HG02884 (cell line): ENCODE measurements at regions not wholly inside any gene's neighbourhood (a gene's known extent, or its start where the extent isn't known, plus 50 kb on each side); places are given as distances from the start of the nearest gene placed in this dataset.

Source experiments
- ATAC-seq: cut with Tn5 transposase; IDR thresholded peaks from one replicate; pipeline ENCODE4 v1.9.1; 2021; ENCODE audit warnings: mild to moderate bottlenecking, moderate library complexity; ENCODE audit not compliant: unreplicated experiment

DNA sequence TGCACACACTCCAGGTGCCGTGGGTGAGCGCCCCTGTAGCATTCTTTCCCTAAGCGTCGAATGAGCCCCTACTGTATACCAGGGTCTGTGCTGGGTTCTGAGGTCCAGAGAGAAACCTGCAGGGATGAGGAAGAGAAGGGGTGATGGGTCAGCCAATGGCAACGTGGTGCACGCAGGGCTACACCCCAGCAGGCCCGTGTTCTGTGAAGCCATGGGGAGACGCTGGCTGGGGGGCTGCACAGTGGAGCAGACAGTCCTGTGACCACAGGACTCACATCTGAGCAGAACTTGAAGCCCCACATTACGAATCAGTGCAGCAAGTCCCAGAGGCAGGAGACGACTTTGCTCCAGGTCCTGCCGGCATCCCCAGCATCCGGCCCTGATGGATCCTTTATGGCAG lies 1481.4 kb downstream of the BRD1 start:
- ATAC-seq = no peak

DNA sequence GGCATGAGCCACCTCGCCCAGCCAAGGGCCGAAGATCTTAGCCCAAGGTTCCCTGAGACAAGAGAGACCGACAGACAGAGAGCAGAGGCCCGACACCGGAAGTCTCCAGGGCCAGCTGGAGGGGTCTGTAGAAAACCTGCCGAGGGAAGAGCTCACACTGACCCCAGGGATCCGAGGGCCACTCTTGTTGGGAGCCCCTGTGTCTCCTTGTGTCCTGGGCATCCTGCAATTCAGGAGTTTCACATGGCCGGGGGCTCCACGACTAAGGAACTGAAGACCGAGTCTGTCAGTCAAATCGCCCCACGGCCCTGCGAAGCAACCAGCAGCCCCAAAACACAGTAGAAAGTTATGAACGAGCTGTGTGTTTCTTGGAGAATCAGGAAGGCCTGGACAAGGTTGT lies 1482.0 kb downstream of the BRD1 start:
- no peak for ATAC-seq

DNA sequence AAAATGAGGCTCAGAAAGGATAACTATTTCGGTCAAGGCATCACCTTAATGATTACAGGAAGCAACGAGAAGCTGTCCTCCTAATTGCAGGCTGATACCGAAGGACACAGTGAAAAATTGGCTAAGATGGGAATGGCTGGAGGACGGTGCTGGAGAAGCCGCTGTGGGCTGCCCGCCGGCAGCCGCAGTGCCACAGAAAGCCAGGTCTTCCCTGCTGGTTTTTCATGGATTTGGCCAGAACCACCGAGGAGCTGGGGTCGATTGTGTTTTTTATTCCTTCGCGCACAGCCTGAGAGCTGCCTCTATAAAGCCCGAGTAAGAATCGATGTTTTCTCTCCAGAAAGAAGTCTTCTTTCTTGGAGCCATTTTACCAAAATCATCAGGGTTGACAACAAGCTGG lies 1484.2 kb downstream of the BRD1 start:
- ATAC-seq = no peak

DNA sequence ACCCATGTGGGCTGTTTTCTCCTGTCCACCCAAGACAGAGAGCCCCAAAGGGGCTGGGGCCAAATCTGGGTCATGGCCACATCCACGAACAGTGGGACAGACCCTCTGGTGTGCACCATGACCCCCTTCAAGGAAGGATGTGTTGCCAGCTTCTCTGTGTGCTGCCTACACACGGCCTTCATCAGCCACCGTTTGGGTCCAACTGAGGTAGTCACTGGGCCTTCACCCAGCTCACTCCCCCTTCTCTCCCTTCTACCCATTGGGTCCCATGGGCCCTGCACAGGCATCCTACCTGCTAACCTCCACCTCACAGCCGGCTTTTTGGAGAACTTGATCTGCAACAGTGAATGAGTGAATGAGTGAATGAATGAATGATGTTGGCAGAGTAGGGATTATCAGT lies 1484.9 kb downstream of the BRD1 start:
- ATAC-seq = no peak

DNA sequence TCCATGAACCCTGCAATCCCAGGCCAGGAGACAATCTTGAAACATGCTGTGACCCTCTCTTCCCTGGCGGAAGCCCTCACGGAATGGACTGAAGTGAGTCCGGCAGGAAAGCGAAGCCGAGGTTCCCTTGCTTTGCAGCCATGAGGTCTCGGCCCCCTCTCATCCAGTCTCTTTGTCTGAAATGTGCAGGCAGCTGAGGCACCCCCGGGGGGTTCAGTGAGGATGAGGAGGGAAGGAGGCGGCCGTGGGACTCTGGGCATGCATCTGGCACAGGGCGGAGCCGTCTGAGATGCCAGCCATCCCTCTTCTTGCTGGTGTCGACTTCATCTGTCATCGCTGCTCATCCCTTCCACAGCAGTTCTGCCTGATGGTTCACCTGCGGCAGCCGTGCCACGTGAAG lies 1485.7 kb downstream of the BRD1 start:
- ATAC-seq = no peak

DNA sequence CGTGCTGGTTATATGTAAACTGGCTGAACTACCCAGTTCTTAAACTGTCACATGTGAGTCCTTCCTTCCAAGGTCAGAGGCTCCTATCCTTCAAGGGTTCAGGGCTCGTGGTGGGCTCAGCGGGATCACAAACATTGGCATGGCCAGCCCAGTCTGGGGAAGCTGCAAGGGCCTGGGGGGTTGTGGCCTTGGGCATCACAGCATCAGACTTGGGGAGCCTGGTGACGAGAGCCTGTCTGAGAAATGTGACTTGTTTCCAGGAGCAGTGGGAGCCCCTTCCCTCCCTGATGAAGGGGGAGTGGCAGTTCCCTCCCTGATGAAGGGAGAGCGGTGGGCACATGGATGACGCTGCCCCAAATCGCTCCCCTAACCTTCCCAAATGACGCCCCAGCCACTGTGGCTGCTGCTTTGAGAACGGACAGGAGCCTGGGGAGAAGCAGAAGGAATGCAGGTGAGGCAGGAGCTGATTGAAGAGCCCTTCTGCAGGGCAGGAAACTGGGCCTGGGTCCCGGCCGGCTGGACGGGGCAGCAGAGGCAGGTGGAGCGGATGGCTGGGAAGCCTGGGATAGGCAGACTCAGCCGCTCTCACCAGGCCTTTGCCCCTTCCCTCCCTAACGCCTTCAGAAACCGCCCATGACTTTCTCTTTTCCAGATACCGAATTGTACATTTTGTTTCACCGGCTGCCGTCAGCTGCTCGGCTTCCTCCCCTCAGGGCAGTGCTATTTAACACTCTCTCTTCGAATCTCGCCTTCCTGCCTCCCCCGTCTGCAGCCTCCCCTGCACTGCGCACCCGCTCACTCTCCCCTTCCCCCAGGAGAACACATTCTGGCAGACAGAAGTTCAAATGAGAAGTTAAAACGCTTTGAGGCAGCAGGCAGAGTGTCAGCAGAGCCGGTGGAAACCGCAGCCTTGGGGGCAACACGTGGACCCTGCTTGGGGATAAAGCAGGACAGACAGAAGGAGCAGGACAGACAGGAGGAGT lies 1486.7 kb downstream of the BRD1 start:
- no peak for ATAC-seq

DNA sequence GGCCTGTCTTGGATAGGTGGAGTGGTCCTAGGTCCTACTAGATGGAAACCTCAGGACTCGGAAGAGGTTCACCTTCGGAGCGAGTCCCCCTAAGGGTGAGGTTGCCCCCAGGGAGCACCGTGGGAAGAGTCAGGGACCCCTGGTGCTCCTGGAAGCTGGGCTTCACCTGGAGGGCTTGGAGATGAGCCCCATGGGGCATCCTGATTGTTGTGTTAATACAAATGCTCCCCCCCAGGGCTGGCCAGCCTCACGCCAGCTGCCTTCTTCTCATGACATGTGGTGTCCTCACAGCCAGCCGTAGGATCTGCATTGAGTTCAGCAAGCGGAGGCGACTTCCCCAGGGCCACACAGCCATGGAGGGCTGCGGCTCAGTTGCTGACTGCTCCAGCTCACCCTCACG lies 1487.5 kb downstream of the BRD1 start:
- ATAC-seq = no peak

DNA sequence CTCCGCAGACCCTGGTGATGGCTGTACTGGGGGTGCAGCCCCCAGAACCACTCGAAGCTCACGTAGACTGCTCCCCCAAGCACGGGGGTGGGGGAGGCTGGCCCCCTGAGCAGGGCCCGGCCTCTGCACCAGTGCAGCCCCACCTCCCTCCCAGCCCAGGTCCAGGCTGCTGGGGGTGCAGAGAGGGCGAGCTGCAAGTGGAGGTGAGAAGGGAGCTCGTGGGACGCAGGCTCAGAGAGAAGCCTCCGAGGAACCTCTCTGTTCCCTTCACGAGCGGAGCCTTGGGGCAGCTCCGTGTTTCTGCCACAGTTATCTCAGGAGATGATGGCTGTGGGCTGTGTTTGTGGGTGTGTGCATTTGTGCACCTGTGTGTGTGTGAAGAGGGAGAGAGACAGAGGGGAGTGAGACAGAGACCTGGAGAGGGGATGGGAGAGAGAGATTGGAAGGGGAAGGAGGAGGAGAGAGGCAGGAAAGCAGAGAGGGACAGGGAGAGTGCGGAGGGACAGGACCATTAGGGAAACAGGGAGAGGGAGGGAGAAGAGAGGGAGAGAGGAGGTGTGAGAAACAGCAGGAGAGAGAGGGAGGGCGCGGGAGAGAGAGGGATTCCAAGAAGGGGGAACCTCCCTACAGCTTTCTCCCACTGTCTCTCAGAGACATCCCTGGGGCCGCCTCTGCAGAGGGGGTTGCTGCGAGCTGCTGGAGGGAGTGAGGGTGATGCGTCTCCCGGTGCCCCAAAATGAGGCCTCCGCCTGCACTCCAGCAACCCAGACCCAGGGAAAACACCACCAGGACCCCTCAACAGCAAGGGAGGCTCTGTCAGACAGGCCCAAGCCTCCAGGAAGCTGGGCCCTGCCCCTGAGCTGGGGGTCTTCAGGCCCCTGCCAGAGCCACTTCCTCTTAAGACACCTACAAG lies 1488.6 kb downstream of the BRD1 start:
- no peak for ATAC-seq

DNA sequence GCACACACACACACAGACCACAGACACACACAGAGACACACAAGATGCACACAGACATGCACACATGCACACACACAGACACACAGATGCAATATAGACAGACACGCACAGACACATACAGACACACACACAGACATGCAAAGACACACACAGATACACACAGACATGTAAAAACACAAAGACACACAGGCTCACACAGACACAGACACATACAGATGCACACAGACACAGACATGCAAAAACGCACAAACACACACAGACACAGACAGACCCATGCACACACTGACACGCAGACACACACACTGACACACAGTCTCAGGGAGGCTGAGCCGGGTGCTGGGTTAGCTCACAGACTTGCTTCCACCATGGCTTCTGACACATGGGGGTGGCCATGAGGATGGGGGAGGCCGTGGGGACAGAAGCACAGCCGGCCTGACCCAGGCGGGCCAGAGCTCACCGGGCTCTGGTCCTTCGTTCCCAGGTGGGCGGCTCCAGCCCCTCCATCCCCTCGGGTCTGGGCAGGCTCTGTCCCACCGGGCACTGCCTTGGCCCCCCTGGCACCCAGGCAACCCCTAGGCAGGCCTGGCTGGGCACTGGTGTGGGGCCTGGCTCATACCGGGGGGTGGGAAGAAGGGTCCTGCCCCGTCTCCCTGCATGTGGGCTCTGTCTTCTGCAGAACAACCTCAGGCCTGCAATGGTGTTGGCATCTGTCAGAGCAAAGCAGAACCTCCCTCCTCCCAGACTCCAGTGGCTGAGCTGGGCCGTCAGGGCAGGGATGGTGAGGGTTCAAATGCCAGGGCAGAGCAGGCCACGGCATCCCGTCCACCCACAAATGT lies 1489.5 kb downstream of the BRD1 start:
- ATAC-seq = no peak

DNA sequence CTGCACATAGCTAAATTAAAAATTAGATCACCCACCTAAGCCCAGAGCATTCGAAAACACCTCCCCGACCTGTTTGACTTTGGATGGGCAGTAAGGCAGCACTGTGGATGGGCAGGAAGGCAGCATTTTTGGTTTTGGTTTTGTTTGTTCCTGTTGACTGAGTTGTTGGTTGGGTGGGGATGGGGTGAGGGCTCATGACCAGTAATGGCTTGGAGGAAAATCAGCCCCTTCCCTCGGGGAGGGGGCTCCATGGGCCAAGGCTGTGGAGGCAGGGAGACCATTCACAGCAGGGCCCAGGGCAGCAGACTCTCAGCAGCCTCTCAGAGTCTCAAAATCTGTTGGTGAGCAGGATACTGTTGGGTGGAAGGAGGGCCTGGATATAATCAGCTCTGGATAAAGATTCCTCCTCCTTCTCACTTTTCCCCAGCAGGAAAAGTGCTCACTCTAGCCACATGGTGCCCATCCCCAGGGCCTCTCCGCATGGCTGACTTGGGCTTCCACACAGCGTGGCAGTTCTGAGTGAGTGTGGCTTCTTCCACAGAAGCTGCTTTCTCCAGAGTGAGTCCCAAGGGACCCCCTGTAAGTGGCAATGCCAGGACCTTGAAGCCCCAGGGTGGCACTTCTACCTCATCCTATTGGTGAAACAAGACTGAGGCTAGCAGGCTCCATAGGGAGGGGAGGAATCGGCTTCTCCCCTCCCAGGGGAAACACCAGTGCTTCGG lies 1491.2 kb downstream of the BRD1 start:
- ATAC-seq = no peak

DNA sequence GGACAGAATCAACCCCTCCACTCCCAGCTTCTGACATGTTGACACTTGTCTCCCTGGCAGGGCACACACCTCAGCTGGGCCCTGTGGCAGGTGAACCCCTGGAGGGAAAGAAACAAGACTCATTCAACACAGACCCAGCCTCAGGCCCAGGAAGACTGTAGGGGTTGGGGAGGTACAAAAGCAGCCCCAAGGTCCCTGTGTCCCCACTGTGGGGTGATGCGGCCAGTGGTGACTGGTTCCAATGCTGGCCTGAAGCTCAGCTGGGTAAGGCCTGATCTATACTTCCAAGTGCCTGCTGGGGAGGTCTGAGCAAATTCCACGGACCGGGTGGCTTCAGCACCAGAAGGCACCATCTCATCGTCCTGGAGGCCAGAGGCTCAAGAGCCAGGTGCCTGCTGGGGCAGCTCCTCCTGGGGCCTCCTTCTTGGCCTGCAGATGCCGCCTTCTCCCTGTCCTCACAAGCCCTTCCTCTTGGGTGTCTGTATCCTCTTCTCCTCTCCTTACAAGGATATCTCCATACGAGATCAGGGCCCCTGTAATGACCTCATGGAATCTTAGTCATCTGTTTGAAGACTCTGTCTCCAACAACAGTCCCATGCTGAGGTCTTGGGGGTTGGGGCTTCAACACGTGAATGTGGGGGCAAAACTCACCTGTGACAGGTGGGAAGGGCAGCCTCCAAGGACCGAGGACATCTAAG lies 1492.1 kb downstream of the BRD1 start:
- no peak for ATAC-seq

DNA sequence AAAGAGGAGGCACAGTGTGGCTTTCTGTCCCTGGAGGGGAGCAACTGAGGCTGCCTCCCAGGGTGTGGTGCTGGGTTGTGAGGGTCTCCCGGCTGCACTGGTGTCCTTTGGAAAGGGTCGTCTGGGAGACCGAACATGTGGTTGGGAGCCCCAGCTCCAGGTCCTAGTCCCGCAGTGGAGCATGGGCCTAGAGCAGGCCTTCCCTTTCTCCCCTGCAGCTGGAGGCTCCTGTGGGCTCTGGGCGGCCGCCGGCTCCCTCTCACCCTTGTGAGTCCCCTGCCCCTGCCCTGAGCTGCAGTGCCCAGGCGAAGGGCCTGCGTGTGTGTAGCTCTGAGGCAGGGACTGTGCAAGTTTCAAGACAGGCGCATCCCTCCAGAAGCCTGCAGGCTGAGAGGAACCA lies 1492.7 kb downstream of the BRD1 start:
- no peak for ATAC-seq

DNA sequence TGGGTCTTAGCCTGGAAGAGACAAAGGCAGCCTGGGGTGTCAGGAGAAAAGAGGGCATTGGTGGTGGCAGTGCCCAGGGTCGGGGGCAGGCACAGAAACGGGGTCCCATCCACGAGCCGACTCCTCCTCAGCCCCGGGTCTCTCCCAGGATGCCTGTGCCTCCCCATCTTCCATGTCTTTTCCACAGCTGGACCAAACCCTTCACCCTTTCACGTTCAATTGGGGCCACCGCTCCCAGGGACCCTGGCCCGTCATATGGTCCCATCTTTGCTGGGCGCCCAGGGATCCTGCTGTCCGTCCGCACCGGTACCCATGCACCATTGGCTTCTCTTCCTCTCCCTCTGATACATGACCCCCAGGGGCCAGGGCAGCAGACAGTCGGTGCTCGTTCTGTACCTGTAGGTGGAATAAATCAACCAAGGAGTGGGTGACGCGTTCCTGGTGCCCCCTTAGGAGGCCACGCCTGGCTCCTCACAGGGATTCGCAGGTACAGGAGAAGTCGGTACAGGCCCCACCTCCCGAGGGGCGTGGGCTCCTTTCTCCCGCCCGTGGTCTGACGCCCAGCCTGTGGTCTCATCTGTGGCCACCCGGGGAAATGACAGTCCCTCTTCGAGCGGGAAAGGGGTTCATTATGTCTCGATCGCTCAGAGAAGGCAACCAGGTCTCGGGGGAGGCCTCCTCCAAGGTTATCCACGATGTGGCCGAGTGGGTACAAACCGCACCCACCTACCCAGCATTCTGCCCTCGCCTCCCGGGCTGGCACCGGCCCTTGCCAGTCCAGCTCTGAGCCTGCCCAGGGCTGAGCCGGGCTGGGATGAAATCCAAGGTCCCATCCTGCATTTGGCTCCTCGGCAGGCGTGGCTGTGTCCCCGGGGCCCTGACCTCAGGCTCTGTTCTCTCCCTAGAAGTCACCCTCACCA lies 1493.6 kb downstream of the BRD1 start:
- no peak for ATAC-seq

DNA sequence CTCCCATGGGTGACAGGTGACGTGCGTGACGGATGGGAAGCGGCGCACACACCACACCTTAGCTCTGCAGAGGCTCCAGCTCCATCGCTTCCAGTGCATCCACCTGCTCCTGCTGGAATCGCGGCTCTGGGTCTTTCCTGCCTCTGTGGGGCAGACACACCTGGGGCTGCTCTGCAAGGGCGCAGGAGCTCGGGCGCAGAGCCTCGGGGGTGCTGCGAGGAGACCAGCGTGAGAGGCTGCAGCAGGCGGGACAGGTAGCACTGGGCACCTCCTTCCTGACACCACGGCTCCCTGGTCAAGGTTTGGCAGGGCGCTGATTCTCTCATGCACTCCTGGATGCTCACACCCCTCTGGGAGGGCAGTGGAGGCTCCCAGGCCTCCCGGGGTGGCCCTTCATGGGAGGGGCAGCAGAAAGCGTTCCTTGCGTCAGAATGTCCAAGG lies 1494.3 kb downstream of the BRD1 start:
- no peak for ATAC-seq

DNA sequence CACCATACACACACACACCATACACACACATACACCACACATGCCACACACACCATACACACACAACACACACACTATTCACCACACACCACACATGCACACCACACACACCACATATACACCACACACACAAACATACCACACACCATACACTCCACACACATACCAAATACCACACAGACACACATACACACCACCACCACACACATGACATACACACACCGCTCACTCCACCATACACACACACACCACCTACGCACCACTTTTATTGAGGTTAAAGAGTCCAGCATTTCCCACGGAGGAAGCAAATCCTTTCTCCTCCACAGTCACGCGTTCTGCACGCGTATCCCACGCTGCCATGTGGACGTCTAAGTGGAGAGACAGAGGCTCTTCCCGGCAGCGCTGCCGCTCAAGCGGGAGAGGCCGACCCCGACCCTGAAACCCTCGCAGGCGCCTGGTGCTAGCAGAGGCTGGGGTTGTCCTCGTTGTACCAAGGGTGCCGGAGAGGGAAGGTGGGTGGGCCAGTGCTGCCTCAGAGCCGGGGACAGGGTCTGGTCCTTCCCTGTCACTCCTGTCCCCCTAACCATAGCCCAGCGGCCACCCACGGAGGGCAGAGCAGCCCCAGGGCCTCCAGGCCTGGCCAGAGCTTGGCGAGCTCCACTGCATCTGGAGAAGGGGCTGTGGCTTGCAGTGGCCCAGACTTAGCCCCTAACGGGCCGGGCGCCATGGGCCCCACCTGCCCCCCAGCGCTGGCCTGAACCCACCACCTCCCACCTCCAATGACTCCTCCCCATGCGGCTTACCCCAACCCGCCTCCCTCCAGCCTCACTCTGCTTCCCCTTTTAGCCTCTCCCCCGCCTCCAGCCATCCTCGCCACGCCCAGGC lies 1495.0 kb downstream of the BRD1 start:
- no peak for ATAC-seq

DNA sequence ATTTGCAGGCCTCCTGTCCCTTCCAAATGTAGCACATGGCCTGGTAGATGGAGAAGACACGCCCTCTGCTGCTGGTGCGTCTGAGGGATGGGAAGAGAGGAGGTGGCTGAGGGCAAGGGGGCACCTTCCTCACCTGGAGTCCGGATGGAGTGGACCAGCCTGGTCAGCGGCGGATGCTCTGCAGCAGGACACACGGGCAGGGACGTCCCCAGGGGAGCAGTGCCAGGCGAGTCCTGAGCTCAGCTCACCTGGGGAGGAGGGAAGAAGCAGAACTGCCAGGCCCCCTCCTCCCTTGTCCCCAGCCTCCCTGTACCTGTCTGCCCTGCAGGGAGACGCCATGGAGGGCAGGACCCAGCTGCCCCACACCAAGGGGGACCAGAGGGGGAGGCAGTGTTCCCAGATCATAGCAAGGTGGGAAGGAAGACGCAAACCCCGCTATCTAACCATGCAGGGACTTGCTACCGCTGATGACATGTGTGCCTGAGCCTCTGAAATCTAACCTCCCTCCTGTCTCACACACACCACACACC lies 1495.9 kb downstream of the BRD1 start:
- ATAC-seq = no peak

DNA sequence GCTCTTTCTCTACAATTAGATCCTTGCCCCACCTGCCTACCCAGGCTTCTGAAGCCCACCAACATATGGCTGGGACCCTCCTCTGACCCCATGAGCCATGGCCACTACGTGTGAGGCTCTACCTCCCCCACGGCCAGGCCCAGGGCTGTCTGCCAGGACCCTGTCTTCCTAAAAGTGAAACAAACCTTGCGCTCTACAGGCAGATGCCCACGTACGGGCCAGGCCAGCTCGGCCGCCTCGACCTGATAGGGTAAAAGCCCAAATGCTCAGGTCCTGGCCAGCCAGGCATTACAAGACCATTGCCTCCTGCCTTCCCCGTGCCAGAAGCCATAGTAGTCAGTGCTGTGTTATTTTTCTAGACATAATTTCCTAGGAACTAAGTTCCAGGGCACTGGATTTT lies 1496.4 kb downstream of the BRD1 start:
- ATAC-seq = no peak
